ENCODE measurements at regions not wholly inside any gene's neighbourhood (a gene's known extent, or its start where the extent isn't known, plus 50 kb on each side); places are given as distances from the start of the nearest gene placed in this dataset.

GRCh38 chr5:108620516-108620915 is 127.2 kb upstream of the FER start:
- TF ChIP-seq CTCF (IDR thresholded peaks at IDR 0.05; ENCODE audit: insufficient read depth, low read depth, low read length) (no peak), EZH2 (IDR thresholded peaks at IDR 0.05; ENCODE audit: insufficient read depth, low read length) (no peak)

All from astrocyte (in vitro differentiated cells and primary cell).